ENCODE measurements at regions not wholly inside any gene's neighbourhood (a gene's known extent, or its start where the extent isn't known, plus 50 kb on each side); places are given as distances from the start of the nearest gene placed in this dataset.

DNA sequence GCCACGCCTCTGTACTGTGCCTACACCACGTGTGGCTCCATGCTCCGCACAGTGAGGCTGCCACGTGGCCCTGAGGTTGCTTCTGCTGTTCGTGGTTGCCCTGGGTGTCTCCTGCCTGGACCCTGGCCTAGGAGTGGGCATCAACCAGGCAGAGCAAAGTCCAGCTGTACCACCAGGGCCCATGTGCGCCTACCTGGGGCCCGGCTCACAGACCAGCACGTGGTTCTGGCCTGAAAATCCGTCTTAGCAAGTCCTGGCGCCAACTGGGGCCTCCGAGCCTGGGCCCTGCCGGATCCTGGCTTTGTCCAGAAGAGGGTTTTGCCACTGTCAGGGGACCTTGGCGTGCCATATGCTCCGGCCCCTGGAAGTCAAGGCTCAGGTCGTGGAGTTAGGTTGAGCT, 107.1 kb upstream of the TTC34 start:
- TF ChIP-seq, protein P1, sequence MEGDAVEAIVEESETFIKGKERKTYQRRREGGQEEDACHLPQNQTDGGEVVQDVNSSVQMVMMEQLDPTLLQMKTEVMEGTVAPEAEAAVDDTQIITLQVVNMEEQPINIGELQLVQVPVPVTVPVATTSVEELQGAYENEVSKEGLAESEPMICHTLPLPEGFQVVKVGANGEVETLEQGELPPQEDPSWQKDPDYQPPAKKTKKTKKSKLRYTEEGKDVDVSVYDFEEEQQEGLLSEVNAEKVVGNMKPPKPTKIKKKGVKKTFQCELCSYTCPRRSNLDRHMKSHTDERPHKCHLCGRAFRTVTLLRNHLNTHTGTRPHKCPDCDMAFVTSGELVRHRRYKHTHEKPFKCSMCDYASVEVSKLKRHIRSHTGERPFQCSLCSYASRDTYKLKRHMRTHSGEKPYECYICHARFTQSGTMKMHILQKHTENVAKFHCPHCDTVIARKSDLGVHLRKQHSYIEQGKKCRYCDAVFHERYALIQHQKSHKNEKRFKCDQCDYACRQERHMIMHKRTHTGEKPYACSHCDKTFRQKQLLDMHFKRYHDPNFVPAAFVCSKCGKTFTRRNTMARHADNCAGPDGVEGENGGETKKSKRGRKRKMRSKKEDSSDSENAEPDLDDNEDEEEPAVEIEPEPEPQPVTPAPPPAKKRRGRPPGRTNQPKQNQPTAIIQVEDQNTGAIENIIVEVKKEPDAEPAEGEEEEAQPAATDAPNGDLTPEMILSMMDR (IDR thresholded peaks at IDR 0.05) = no peak
- ATAC-seq (ENCODE audit: low FRiP score) (no peak), DNase-seq (ENCODE audit: low spot score) (no peak)

- TF ChIP-seq, protein P1 (IDR thresholded peaks at IDR 0.05) = no peak
- ATAC-seq (ENCODE audit: low FRiP score) (no peak), DNase-seq (ENCODE audit: low spot score) (no peak)
Measured at GRCh38 chr1:2909797-2910196, 108.3 kb upstream of the TTC34 start.

DNA sequence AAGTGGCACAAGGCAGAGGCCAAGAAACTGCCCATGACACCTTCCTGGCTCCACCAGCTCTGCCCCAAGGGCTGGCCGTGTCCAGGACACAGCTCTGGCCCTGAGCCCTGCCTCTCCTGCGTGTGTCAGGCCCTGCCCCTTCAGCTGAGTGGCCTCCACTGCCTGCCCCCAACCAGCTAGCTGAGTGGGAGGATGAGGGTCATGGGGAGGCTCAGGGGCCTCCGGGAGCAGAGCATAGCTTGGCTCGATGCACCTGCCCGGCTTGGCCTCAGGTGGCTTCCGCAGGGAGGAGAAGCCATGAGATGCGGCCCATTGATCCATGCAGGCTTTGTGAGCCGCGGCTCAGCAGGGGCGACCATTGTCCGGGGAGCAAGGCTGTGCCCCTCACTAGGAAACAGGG, 108.7 kb upstream of the TTC34 start:
- no peak for ATAC-seq (ENCODE audit: low FRiP score)
- TF ChIP-seq, protein P1 (IDR thresholded peaks at IDR 0.05) = no peak

GRCh38 chr1:2911421-2912178, 109.7 kb upstream of the ACTRT2 start:
- TF ChIP-seq, protein P1 (IDR thresholded peaks at IDR 0.05) = no peak
- DNase-seq (ENCODE audit: low spot score) (no peak), ATAC-seq (ENCODE audit: low FRiP score) (no peak)

More for the DNA sequence above, 108.7 kb upstream of the TTC34 start:
- DNase-seq (ENCODE audit: low spot score) = no peak

DNA sequence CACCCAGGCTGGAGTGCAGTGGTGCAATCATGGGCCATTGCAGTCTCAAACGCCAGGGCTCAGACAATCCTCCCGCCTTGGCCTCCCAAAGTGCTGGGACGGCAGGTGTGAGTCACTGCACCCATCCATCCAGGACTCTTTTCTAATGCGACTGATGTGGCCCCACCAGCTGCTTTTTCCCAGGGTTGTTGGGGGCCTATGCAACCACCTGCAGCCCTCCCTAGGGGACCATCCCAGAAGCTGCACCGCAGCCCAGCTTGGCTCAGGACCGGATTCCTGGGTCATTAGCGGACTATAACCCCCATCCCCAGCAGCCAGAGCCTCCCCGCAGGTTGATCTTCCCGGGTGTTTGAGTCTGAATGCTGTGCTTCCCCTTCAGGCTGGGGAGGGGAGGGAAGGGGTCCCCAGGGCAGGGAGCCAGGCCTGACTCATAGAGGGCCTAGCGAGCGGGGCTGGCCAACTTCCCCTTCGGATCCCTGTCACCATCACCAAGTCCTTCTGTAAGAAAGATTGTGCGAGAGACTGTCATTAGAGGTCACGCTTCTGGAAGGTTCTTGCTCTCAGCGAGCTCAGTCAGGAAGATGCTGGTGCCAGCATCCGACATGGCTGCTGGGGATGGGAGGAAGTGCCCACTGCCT, 108.7 kb upstream of the ACTRT2 start:
- ATAC-seq (ENCODE audit: low FRiP score) = no peak
- TF ChIP-seq, protein P1 (IDR thresholded peaks at IDR 0.05) = no peak
- DNase-seq (ENCODE audit: low spot score) = no peak

- TF ChIP-seq, protein P1 (IDR thresholded peaks at IDR 0.05) = no peak
- no peak for DNase-seq (ENCODE audit: low spot score)
- no peak for ATAC-seq (ENCODE audit: low FRiP score)
Measured at GRCh38 chr1:2913091-2913490, 108.2 kb upstream of the ACTRT2 start.

- TF ChIP-seq, protein P1 (IDR thresholded peaks at IDR 0.05) = no peak
- no peak for DNase-seq (ENCODE audit: low spot score)
- ATAC-seq (ENCODE audit: low FRiP score) = no peak
Measured at GRCh38 chr1:2914702-2915101, 106.6 kb upstream of the ACTRT2 start.
